Parathyroid adenoma (tissue), 2 donors: ENCODE measurements at regions not wholly inside any gene's neighbourhood (a gene's known extent, or its start where the extent isn't known, plus 50 kb on each side); places are given as distances from the start of the nearest gene placed in this dataset.

Experiments
- H2AFZ ChIP-seq: fragments of 300-600 bp; sonication (generic); one replicate; pipeline ENCODE4 v1.7.0; 2017; ENCODE audit warnings: antibody characterized with exemption, mild to moderate bottlenecking
- H3K27ac ChIP-seq: fragments of 300-600 bp; sonication (generic); one replicate; pipeline ENCODE4 v1.7.0; 2017
- H3K27me3 ChIP-seq: fragments of 300-600 bp; sonication (generic); one replicate; pipeline ENCODE4 v1.7.0; 2017; ENCODE audit warnings: low read length; ENCODE audit not compliant: control insufficient read depth, insufficient read depth
- H3K36me3 ChIP-seq: fragments of 300-600 bp; sonication (generic); one replicate; pipeline ENCODE4 v1.7.0; 2017; ENCODE audit warnings: low read length; ENCODE audit not compliant: control insufficient read depth, insufficient read depth
- H3K4me1 ChIP-seq: fragments of 300-600 bp; sonication (generic); one replicate; pipeline ENCODE4 v1.7.0; 2017; ENCODE audit warnings: control low read depth
- H3K4me2 ChIP-seq: fragments of 300-600 bp; sonication (generic); one replicate; pipeline ENCODE4 v1.7.0; 2017; ENCODE audit warnings: low read length
- H3K4me3 ChIP-seq: fragments of 300-600 bp; sonication (generic); one replicate; pipeline ENCODE4 v1.7.0; 2017; ENCODE audit warnings: low read depth, low read length
- H3K79me2 ChIP-seq: fragments of 300-600 bp; sonication (generic); one replicate; pipeline ENCODE4 v1.7.0; 2017; ENCODE audit warnings: control low read depth
- H3K9ac ChIP-seq: fragments of 300-600 bp; sonication (generic); one replicate; pipeline ENCODE4 v1.7.0; 2017; ENCODE audit warnings: mild to moderate bottlenecking
- H3K9me3 ChIP-seq: fragments of 300-600 bp; sonication (generic); one replicate; pipeline ENCODE4 v1.7.0; 2017; ENCODE audit warnings: low read length; ENCODE audit not compliant: control insufficient read depth
- TF ChIP-seq, protein P1 (sequence below): fragments of 300-600 bp; sonication (generic); IDR thresholded peaks from one replicate; pipeline ENCODE4 v1.7.0; 2017; ENCODE audit warnings: antibody characterized with exemption, mild to moderate bottlenecking
- donor health status: primary hyperparathyroidism.

DNA sequence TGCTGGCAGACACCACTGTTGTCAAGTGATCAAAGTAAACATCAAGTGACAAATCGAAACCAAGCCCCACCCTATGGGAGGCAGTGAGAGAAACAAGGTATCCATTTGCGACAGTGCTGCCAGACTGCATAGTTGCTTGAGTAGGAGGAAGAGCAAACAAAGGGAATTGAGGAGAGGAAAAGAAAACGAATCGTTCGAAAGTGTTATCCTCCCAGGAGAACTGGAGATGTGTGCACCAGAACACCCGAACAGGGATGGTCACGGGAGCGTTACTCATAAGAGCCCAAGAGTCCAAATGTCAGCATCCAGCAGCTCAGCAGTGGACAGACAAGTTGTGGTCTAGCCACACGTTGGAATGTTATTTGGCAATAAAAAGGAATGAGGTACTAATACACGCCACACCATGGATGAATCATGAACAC is 58.4 kb upstream of the NUP50 start:
- TF ChIP-seq, protein P1, sequence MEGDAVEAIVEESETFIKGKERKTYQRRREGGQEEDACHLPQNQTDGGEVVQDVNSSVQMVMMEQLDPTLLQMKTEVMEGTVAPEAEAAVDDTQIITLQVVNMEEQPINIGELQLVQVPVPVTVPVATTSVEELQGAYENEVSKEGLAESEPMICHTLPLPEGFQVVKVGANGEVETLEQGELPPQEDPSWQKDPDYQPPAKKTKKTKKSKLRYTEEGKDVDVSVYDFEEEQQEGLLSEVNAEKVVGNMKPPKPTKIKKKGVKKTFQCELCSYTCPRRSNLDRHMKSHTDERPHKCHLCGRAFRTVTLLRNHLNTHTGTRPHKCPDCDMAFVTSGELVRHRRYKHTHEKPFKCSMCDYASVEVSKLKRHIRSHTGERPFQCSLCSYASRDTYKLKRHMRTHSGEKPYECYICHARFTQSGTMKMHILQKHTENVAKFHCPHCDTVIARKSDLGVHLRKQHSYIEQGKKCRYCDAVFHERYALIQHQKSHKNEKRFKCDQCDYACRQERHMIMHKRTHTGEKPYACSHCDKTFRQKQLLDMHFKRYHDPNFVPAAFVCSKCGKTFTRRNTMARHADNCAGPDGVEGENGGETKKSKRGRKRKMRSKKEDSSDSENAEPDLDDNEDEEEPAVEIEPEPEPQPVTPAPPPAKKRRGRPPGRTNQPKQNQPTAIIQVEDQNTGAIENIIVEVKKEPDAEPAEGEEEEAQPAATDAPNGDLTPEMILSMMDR, result no peak
- H3K27ac ChIP-seq, result no peak overlapping the region
- no peaks in the 10 kb centered on the region for H3K4me1 ChIP-seq
- H3K4me3 ChIP-seq, result no peak overlapping the region
- H3K79me2 ChIP-seq, result no peaks in the 10 kb centered on the region
- H3K4me2 ChIP-seq, result no peak overlapping the region
- no peaks in the 10 kb centered on the region for H3K36me3 ChIP-seq
- H3K9ac ChIP-seq, result no peak overlapping the region
- H3K9me3 ChIP-seq, result no peaks in the 10 kb centered on the region
- no peak overlapping the region for H2AFZ ChIP-seq
- H3K27me3 ChIP-seq, result no peaks in the 10 kb centered on the region

DNA sequence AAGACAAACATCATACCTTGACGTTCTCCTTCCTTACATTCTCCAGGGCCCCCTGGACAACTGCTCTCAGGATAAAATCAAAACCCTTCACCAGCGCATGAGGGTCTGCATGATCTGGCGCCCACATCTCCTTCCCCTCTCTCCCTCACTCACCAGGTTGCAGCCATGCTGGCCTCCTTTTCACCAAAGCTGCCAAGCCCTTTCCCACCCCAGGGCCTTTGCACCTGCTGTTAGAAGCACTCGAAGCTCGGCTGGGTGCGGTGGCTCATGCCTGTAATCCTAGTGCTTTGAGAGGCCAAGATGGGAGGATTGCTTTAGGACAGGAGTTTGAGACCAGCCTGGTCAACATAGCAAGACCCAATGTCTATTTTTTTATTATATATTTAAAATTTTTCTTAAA is 56.1 kb upstream of the NUP50 start:
- no peak overlapping the region for H3K4me2 ChIP-seq
- no peaks in the 10 kb centered on the region for H3K4me1 ChIP-seq
- no peaks in the 10 kb centered on the region for H3K79me2 ChIP-seq
- no peak overlapping the region for H3K9ac ChIP-seq
- no peaks in the 10 kb centered on the region for H3K36me3 ChIP-seq
- H3K4me3 ChIP-seq, result no peak overlapping the region
- no peaks in the 10 kb centered on the region for H3K27me3 ChIP-seq
- H2AFZ ChIP-seq, result no peak overlapping the region
- TF ChIP-seq, protein P1, result no peak
- H3K27ac ChIP-seq, result no peak overlapping the region
- H3K9me3 ChIP-seq, result no peaks in the 10 kb centered on the region

DNA sequence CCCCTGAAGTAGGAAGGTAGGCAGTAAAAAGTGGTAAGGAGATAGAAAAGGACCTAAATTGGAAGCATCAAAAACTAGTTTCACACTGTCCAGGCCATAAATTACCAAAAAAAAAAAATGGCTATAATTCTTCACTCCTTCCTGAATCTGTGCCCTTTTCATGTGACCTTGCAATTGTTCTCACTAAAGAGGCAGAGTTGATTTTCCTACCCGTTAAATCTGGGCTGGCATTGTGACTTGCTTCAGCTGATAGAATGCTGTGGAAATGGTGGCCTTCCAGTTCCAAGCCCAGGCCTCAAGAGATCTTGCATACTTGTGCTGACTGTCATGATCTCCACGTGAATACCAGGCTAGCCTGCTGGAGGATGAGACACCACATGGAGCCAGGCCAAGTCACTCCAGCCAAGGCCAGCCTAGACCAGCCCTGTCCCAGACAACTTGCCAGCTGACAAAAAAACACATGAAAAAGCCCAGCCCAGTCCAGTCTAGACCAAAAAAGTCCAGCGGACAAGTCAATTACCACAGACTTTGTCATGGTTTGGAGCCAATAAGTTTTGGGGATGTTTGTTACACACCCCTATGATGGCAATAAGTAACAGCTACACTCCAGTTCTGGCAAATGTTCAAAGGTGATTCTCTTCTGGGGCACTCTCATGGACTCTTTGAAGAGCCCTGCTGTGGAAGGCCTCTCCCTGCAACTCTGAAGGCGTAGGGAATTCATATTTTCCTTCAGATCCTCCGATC is 51.4 kb upstream of the NUP50 start:
- TF ChIP-seq, protein P1, result no peak
- H3K27me3 ChIP-seq, result no peaks in the 10 kb centered on the region

More for the DNA sequence above, 51.4 kb upstream of the NUP50 start:
- Histone ChIP-seq H3K27ac (no peak overlapping the region), H3K4me1 (no peaks in the 10 kb centered on the region), H3K9ac (no peak overlapping the region), H3K79me2 (no peaks in the 10 kb centered on the region), H3K9me3 (no peaks in the 10 kb centered on the region), H3K4me3 (no peak overlapping the region), H3K36me3 (no peaks in the 10 kb centered on the region), H2AFZ (no peak overlapping the region), H3K4me2 (no peak overlapping the region)
